PC-3 (cell line): ENCODE measurements at regions not wholly inside any gene's neighbourhood (a gene's known extent, or its start where the extent isn't known, plus 50 kb on each side); places are given as distances from the start of the nearest gene placed in this dataset.

Experiments
- CTCF ChIP-seq: fragments of 300-600 bp; sonication (generic); conservative IDR thresholded peaks from 2 replicates; pipeline ENCODE4 v1.5.1; 2017; ENCODE audit warnings: antibody characterized with exemption, low read depth, mild to moderate bottlenecking, low read length
- EZH2phosphoT487 ChIP-seq: fragments of 300-600 bp; sonication (generic); IDR thresholded peaks from 2 replicates; pipeline ENCODE4 v1.6.1; 2018; ENCODE audit warnings: mild to moderate bottlenecking, antibody characterized with exemption, low read length, borderline replicate concordance

GRCh38 chr5:103357636-103358035 is 99.1 kb downstream of the MACIR start:
- TF ChIP-seq CTCF (no peak), EZH2phosphoT487 (no peak)
